Osteoblast (primary cell): ENCODE measurements at regions not wholly inside any gene's neighbourhood (a gene's known extent, or its start where the extent isn't known, plus 50 kb on each side); places are given as distances from the start of the nearest gene placed in this dataset.

Experiments
- DNase-seq: peaks from one replicate; pipeline ENCODE4 v3.0.0; 2011; ENCODE audit warnings: low spot score, mixed read lengths; ENCODE audit not compliant: insufficient read length; ENCODE audit errors: missing footprints
- H2AFZ ChIP-seq: 2 replicates; pipeline ENCODE4 v1.6.0; 2011; ENCODE audit warnings: mild to moderate bottlenecking, low read length
- H3K27ac ChIP-seq: 2 replicates; pipeline ENCODE4 v1.5.1; 2011; ENCODE audit warnings: mild to moderate bottlenecking, low read depth, low read length, moderate library complexity
- H3K27me3 ChIP-seq: 2 replicates; pipeline ENCODE4 v1.6.0; 2012; ENCODE audit warnings: mild to moderate bottlenecking, control low read depth, inconsistent platforms, low read length, moderate library complexity; ENCODE audit not compliant: insufficient read depth
- H3K36me3 ChIP-seq: 2 replicates; pipeline ENCODE4 v1.5.1; 2011; ENCODE audit warnings: mild to moderate bottlenecking, low read length, control low read depth, moderate library complexity; ENCODE audit not compliant: insufficient read depth
- H3K4me1 ChIP-seq: 2 replicates; pipeline ENCODE4 v1.5.1; 2011; ENCODE audit warnings: mild to moderate bottlenecking, low read length, control low read depth, moderate library complexity; ENCODE audit not compliant: insufficient read depth
- H3K4me2 ChIP-seq: 2 replicates; pipeline ENCODE4 v1.6.0; 2011; ENCODE audit warnings: mild to moderate bottlenecking, low read length; ENCODE audit not compliant: insufficient read depth
- H3K4me3 ChIP-seq: fragments of 200-600 bp; sonication (generic); 3 replicates; pipeline ENCODE4 v1.5.1; 2012; ENCODE audit warnings: mild to moderate bottlenecking, low read length, inconsistent platforms; ENCODE audit not compliant: insufficient read depth
- H3K79me2 ChIP-seq: 2 replicates; pipeline ENCODE4 v1.6.0; 2012; ENCODE audit warnings: mild to moderate bottlenecking, low read length, control low read depth, inconsistent platforms; ENCODE audit not compliant: insufficient read depth
- H3K9me3 ChIP-seq: 2 replicates; pipeline ENCODE4 v1.5.1; 2011; ENCODE audit warnings: low read depth, low read length, control low read depth
- H4K20me1 ChIP-seq: 2 replicates; pipeline ENCODE4 v1.6.0; 2012; ENCODE audit warnings: mild to moderate bottlenecking, low read length, control low read depth; ENCODE audit not compliant: insufficient read depth
- TF ChIP-seq, protein P1 (sequence below): IDR thresholded peaks from 2 replicates; pipeline ENCODE4 v1.5.1; 2011; ENCODE audit warnings: mild to moderate bottlenecking, low read depth, low read length, moderate library complexity; ENCODE audit errors: extremely low read depth

DNA sequence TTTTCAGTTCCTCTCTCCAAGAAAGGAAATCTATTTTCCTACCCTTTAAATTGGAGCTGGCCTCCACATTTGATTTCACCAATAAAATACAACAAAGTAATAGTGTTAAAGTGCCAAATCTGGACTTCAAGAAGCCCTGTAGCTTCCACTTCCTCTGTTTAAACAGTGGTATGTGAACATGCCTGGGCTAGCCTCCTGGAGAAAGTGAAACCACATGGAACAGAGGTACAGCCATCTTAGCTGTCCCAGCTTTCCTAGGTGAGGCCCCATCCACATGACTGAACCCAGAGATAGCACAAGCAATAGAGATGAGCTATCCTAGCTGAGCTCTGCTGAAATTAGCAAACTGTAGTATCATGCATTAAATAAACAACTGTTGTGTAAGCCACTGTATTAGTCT, 131.8 kb upstream of the VCX start:
- no peak overlapping the region for H3K4me3 ChIP-seq
- no peaks in the 10 kb centered on the region for H3K4me1 ChIP-seq
- H3K9me3 ChIP-seq = no peaks in the 10 kb centered on the region
- H3K27ac ChIP-seq = no peak overlapping the region
- DNase-seq = no peak
- TF ChIP-seq, protein P1, sequence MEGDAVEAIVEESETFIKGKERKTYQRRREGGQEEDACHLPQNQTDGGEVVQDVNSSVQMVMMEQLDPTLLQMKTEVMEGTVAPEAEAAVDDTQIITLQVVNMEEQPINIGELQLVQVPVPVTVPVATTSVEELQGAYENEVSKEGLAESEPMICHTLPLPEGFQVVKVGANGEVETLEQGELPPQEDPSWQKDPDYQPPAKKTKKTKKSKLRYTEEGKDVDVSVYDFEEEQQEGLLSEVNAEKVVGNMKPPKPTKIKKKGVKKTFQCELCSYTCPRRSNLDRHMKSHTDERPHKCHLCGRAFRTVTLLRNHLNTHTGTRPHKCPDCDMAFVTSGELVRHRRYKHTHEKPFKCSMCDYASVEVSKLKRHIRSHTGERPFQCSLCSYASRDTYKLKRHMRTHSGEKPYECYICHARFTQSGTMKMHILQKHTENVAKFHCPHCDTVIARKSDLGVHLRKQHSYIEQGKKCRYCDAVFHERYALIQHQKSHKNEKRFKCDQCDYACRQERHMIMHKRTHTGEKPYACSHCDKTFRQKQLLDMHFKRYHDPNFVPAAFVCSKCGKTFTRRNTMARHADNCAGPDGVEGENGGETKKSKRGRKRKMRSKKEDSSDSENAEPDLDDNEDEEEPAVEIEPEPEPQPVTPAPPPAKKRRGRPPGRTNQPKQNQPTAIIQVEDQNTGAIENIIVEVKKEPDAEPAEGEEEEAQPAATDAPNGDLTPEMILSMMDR = no peak
- H4K20me1 ChIP-seq = no peaks in the 10 kb centered on the region
- no peak overlapping the region for H3K4me2 ChIP-seq
- peak overlapping the region; percentile 62 for H2AFZ ChIP-seq
- H3K79me2 ChIP-seq = no peaks in the 10 kb centered on the region
- no peaks in the 10 kb centered on the region for H3K27me3 ChIP-seq
- no peaks in the 10 kb centered on the region for H3K36me3 ChIP-seq

DNA sequence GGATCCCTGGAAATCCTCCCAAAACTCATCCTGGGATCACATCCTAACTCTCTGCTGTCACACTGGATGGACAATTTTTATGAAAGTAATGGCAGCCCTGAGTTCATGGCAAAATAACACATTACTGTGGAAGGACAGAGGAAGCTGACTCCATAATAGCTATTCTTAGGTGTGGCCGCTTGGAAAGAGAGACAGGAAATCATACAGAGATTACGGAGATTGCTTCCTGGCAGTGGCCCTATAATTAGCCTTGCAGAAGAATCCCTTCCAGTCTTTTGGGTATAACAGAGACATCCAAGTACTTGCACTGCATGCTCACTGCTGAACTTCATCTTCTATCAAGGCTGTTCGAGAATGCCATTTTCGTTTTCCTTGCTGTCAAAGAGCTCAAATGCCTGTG, 133.1 kb upstream of the VCX start:
- Histone ChIP-seq H3K79me2 (no peaks in the 10 kb centered on the region), H3K4me3 (no peak overlapping the region), H3K27ac (no peak overlapping the region), H3K27me3 (no peaks in the 10 kb centered on the region), H3K4me1 (no peaks in the 10 kb centered on the region), H3K36me3 (no peaks in the 10 kb centered on the region), H2AFZ (no peak overlapping the region), H4K20me1 (no peaks in the 10 kb centered on the region), H3K9me3 (no peaks in the 10 kb centered on the region), H3K4me2 (no peak overlapping the region)
- no peak for DNase-seq
- TF ChIP-seq, protein P1 = no peak

DNA sequence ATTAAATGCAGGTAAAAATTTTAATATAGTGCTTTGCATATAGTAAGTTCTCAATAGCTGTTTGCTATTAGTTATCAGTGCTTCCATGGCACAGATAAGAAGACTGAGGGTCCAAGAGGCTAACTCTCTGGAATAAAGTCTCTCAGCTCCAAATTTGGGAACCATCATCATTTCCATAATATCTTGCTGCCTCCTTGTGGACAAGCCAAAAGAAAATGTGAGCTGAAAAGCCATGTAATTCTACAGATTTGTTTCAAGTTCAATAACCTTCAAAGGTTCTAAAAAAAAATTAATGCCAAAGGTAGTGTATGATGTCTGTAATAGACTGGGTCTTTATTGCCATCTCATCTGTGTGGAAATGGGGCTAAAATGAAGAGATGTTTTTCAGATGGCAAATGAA, 136.9 kb upstream of the VCX start:
- H3K27ac ChIP-seq = no peak overlapping the region
- TF ChIP-seq, protein P1 = peak; percentile 25
- no peaks in the 10 kb centered on the region for H3K4me1 ChIP-seq
- no peaks in the 10 kb centered on the region for H4K20me1 ChIP-seq
- H2AFZ ChIP-seq = no peak overlapping the region
- DNase-seq = no peak
- no peaks in the 10 kb centered on the region for H3K36me3 ChIP-seq
- H3K27me3 ChIP-seq = no peaks in the 10 kb centered on the region
- no peaks in the 10 kb centered on the region for H3K9me3 ChIP-seq
- no peaks in the 10 kb centered on the region for H3K79me2 ChIP-seq
- no peak overlapping the region for H3K4me3 ChIP-seq
- H3K4me2 ChIP-seq = no peak overlapping the region

DNA sequence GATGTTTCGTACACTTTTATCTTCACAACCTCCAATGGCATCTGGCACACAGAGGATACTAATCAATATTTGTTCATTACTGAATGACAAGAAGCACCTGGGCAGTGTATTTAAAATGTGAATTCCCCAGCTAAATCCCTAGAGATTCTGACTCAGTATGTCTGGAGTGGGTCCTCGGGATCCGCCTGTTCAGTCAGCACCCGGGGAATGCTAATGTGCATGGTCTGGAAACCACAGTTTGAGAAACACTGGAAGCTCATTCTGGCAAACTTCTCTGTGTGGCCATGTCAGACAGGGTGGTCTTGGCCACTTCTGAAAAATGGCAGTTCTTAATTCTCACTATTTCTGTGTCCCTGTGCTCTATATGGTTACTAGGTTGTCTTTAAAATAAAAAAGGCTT, 138.8 kb upstream of the VCX start:
- H3K27me3 ChIP-seq = no peaks in the 10 kb centered on the region
- TF ChIP-seq, protein P1 = no peak
- no peak overlapping the region for H2AFZ ChIP-seq
- no peaks in the 10 kb centered on the region for H3K9me3 ChIP-seq
- no peaks in the 10 kb centered on the region for H3K4me1 ChIP-seq
- H3K4me2 ChIP-seq = no peak overlapping the region
- no peak overlapping the region for H3K4me3 ChIP-seq
- no peak overlapping the region for H3K27ac ChIP-seq
- DNase-seq = no peak
- H3K36me3 ChIP-seq = no peaks in the 10 kb centered on the region
- H4K20me1 ChIP-seq = no peaks in the 10 kb centered on the region
- H3K79me2 ChIP-seq = no peaks in the 10 kb centered on the region
